ENCODE measurements at regions not wholly inside any gene's neighbourhood (a gene's known extent, or its start where the extent isn't known, plus 50 kb on each side); places are given as distances from the start of the nearest gene placed in this dataset.
"Not testable (repeated sequence)": the region's sequence is repeated elsewhere in the genome, so short reads cannot be mapped to it uniquely, and the experiment has no call there.

DNA sequence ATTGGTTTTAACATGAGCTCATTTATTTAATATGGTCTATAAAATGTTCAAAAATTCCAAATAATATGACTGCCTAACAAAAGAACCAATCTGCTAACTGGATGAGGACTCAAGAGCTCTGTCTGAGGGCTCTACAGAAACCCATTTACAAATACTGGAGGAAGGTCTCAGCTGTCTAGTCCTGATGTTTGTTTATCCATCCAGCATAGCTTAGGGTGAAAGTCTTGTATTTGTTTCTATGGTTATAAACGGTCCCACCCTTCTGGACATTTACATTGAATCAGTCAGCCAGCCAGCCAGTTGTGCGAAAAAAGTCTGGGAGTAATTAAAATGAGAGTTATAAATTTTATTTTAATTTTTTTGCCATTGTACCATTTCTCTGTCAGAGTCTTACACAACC, 220.7 kb downstream of the BMP4 start:
- no peak for FAIRE-seq

DNA sequence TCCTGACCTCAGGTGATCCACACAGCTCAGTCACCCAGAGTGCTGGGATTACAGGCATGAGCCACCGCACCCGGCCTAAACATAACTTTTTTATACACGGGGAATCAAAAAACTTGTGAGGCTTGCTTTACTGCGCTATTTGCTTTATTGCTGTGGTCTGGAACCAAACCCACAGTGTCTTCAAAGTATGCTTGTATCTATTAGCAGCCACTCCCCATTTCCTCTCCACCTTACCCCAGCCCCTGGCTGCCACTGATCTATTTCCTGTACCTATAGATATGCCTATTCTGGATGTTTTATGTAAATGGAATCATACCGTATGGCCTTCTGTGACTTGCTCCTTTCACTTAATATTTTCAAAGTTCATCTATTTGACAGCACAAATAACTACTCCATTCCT, 233.4 kb downstream of the BMP4 start:
- FAIRE-seq: no peak

DNA sequence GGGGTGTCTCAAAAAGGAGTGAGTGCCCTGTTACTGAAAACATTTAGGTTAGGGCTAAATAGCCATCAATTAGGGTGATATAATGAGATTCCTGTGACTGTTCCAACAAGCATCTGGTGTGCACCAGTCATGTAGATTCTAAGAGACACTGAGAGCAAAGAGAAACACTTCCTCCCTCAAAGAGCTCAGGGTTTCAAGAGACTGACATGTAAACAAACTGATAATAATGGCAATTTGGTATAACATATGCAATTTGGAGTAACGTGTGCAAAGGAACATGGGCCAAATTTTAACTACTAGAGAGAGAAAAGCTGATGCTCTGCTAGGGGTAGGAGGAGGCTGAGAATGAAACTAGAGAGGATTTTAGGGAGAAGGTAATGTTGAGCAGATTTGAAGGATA, 237.1 kb downstream of the BMP4 start:
- FAIRE-seq: no peak

DNA sequence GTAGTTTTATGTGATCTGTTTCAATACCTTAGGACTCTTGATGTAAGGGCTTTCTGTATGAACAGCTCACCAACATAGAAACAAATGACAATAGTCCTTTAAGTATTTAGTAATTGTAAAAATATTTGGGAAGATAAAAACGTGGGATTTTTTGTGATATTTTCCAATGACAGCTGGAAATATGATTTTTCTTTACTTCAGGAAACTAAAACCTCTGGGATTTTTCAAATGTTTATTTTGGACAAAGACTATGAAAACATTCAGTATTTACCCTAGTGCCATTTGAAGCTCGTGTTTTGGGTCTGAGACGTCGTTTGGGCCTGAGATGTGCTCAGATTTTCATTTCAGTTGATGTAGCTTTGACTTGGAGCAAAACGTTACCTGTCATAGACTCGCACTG, 240.0 kb downstream of the BMP4 start:
- no peak for FAIRE-seq

DNA sequence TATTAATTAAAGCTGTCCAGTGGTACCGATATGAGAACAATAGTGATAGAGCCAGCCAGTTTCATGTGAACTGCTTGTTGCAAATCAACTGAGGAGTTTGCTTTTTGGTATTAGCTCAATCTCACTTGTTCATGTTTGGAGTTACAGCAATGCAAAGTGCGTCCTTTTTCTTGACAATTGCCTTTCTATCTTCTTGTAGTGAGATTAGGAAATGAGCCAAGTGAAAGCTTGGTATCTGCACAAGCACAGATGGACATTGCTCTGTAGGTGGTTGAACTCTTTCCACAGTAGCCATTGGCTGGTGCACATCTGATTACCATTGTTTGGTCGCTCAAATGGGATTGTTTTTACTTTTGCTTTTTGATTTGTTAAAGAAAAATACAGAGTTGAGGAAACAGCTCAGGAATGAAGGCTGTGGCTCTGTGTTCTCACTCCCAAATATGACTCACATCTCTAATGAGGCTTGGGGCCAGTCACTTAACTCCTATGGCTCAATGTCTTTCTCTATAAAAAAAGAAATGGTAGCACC, 241.4 kb downstream of the BMP4 start:
- no peak for FAIRE-seq

DNA sequence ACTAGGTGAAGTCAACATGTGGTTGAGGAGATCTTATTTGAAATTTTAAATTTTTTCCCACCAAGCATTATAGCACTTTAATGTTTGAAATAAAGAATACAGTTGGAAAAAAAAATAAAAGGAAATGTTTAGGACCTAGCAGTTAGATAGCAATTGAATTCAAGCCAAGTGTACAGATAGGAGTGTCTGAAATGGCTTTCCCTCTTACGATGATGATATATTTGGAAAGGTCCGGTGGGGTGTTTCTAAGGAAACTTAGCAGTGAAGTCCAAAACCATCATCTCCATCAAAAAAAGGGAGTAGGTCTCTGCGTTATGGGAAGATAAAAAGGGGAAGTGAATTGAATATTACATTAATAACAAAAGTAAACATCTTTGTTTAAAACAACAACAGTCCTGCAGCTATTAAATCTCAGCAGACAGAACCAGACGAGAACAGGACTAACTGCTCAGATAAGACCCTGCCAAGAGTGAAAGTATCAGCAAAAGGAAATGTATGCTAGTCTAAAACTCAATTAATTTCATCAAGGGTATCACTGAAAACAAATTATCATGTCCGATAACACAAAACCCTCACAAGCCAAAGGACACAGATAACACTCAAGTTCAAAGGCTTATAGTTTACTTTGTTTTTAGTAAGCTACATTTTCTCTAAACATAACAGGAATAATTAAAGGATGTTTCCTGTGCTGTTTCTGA, 242.0 kb downstream of the BMP4 start:
- FAIRE-seq: no peak

DNA sequence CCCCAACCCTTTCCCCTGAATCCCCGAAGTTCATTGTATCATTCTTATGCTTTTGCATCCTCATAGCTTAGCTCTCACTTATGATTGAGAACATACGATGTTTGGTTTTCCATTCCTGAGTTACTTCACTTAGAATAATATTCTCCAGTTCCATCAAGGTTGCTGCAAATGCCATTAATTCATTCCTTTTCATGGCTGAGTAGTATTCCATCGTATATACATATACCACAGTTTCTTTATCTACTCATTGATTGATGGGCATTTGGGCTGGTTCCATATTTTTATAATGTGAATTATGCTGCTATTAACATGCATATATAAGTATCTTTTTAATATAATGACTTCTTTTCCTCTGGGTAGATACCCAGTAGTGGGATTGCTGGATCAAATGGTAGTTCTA, 243.7 kb downstream of the BMP4 start:
- FAIRE-seq: not testable (repeated sequence)

DNA sequence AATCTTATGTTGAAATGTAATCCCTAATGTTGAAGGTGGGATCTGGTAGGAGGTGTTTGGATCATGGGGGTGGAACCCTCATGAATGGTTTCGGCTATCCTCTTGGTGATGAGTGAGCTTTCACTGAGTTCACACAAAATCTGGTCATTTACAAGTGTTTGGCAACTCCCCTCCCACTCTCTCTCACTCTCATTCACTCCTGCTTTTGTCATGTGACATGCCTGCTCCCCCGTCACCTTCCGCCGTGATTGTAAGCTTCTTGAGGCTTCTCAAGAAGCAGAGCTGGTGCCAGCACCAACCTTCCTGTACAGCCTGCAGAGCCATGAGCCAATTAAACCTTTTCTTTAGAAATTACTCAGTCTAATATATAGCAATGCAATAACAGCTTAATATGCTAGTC, 245.4 kb downstream of the BMP4 start:
- FAIRE-seq: no peak

DNA sequence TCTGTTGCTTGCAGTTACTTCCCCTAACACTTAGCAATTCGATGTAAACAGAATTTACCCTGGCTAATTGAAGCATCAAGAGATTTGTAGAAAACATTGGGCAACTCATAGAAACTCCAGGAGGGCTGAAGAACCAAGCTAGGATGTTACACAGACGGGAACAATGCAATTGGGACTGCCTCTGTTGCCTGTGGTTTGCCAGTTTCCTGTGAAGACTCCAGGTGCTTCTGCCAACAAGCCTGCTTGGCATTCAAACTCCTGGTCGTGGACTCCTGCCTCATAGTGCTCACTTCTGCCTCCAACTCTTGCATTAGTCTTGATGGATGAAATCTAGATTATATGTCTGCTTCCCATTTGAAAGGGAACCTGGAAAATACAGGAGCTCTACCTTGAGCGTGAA, 246.0 kb downstream of the BMP4 start:
- FAIRE-seq: no peak

DNA sequence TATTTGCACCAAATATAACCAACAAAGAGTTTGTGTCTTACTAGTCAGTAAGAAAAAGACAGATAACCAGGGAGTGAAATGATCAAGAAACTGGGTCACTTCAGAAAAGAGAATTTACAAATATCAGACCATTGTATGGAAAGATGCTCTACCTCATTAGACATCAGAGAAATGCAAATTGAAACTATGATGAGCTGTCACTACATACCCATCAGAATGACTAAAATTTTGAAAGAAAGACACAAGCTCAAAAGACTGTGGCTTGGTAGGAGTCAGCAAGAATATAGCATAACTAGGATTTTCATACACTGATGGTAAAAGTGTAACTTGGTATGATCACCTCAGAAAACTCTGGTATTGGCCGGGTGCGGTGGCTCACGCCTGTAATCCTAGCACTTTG, 247.2 kb downstream of the BMP4 start:
- no peak for FAIRE-seq

DNA sequence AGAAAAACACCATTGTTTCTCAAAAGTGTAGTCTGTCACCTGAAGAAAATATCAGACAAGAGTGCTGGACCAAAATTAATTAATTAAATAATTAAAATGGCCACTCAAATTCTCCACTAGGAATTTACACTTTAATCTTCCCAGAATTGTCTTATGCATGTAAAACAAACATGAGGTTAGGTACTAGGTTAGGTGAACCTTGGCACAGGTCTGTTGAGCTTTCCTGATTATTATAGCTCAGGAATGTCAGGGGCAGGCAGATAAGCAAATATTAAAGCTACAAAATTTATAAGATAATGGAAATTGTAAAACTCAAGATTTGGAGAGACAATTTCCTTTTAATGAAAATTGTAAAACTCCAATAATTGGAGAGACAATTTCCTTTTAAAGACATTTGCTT, 253.2 kb downstream of the BMP4 start:
- no peak for FAIRE-seq

DNA sequence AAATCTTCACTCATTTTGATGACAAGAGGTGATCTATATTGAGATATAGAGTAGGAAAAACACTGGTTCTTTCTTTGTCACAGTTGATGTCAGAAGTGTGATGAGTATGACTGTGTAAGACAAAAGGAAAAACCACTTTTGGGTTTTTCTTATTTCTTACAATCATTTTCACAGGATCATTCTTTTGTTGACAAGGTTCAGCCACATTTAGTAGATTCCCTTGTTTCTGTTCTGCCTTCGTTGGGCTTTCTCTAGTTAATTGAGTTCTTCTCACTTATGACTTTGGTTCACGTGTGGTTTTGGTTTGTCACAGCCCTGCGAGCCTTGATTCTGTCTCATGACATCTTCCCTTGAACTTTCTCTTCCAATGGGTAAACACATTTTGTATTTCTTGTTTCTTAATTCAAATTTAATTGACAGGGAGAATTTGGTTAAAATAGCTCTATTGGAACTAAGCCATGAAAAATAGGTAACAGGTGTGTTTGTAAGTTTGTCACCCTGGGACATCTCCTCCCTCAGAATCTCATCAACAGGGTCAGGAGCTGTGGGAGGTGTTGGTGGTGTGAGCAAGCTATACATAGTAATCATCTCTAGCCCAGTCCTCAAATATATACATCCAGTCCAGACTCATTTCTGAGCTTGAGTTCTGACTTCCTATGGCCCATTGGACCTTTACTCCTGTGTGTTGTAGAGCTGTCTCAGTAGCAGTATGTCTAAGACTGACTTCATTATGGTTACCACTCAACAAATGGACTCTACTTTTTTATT, 255.3 kb downstream of the BMP4 start:
- FAIRE-seq: no peak

DNA sequence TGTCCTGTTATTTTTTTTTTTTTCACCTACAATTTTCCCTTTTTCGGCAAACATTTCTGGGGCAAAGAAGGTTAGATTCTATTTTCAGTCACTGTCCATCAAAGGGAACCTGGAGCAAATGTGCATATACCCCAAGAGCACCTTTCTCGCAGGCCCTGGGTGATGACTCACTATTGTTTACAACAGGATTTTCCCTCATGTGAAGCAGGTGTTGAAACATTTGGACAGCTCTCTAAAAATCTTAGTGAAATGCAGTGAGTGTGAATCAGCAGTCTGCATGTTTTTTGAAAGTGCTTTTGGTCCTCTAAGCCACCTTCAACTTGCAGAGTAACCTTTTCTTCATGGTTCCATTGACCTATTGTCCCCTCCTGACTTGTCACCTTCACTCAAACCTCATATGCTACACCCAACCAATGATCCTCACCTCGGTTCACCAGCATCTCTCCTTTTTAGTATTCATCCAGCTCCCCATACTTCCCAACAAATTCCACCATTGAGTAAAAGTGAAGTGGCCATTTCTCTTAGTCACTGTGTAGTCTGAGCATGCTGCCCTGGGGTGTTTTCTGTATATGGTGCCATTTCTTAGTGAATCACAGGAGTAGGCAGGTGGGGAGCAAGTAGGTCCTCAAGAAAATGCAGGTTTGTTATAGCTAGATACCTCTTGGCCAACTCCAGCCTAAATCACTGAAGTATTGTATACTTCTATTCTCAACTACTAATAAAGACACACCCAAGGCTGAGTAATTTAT, 260.2 kb downstream of the BMP4 start:
- FAIRE-seq: no peak

DNA sequence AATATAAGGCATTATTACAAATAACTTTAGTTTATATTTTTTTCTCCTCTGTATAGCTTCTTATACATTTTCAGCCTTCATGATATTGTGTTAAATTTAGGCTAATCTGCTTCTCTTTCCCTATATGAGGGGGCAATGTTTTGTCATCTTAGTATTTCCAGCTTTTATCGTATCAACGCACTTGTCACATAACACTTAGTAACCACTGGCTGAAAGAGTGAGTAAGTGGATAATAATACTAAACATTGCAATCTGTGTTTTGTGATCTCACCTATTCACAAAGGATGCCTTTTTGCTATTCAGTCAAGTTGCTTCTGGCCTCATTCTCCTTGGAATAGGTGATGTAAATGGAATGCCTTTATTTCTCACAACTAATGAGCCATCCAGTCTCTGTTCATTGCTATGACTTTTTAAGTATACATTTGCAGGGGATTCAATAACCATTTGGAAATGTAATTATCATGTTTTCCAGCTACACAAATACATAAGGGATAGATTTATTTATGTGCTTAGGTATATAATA, 260.9 kb downstream of the BMP4 start:
- no peak for FAIRE-seq

DNA sequence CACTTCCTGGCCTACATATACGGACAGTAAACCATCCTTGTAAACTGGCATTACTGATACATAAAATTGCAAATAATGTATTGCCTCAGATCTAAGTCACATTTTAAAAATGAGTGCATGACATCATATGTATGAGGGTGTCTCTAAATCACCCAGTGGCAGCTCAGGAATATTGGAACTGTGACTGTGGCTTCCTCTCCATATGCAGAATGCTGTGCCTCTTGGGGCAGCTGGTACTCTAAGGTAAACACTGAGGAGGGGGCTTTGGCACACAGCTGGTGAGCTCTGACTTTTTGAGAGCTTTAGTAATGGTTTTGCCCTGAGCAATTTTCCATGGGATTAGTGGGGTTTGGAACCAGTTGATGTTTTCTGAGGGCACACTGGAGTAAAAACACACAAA, 263.7 kb downstream of the BMP4 start:
- no peak for FAIRE-seq

DNA sequence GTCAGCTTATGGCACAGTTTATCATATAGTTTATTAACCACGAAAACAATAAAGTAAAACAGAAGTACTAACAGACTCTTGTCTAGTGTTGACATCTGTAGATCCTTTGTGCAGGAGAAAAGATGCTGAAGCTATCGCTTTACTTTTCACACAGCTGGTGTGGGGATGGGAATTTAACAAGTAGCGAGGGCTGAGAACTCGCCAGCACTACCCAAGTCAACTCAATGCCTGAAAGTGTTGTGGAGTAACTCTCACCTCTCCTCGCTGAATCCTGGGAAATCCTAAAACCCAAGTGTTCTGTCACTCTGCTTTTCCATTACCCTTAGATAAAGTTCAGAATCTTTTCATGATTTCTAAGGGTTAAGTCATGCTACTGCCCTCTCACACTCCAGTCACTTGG, 264.2 kb downstream of the BMP4 start:
- no peak for FAIRE-seq

DNA sequence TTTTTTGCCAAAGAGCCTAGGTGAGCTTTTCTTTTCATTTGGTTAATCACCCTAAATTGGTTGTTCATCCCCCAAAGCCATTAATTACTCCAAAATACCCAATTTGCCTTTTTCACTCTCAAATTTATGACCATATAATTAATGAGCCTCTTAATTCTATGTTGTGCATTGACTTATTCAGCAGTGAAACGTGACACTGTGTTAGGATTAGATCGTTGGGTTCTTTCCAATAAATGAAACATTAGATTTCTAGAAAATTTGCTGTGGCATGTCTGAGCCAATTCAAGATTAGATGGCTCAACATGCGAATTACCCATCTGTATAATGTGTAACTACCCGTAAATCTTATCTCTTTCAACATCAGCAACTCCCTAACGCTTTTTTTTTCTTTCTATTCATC, 273.4 kb downstream of the BMP4 start:
- FAIRE-seq: no peak

DNA sequence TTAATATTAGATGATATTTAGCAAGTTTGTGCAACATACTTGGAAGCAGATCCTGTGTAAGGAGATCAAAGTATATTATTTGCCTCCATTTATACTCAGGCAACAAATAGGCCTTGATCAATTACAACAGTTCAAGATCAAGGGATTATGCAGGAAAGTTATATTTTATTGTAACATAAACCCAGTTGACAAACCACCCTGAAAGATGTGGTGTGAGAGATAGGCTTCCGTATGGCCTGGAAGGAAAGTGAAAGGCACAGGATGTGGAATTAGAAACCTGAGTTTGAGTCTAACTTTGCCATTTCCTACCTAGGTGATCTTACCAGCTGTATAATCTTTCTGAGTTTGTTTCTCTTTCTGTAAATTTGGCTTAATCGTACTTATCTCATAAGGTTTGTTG, 284.1 kb downstream of the BMP4 start:
- no peak for FAIRE-seq

DNA sequence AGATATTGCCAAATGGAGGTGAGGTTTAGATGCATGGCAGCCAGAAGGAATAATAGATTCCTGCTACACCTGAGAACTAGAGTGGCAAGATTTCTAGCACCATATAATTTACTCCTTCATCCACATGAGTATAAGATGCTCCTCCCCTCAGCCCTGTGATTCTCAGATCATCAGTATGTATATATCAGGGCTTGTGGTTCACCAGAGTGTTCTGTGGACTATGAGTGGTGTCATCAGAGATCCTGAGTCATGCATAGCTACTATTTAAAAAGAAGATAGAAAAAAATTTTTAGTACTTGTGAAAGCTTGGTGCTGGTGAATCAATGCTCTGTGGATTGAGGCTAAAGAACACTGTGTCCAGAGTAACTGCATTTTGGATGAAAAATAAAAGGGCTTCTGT, 285.9 kb downstream of the BMP4 start:
- FAIRE-seq: no peak

DNA sequence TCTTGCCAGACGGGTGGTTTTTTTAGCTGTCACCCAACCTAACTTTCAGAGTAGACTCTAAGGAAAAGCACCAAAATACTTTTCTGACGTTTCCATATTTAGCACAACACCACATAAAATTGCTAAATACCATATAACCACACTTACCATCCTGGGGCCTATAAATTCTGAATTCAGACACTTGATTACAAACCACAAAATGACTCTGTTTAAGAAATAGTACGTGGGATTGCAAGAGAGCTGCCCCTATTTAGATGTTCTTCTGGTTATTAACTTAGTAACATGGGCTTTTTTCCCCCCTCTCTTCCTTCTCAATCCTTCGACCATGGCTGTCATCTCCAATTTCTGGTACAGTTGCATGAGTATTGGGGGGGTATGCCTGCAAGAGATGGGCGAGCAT, 287.7 kb downstream of the BMP4 start:
- FAIRE-seq: no peak

DNA sequence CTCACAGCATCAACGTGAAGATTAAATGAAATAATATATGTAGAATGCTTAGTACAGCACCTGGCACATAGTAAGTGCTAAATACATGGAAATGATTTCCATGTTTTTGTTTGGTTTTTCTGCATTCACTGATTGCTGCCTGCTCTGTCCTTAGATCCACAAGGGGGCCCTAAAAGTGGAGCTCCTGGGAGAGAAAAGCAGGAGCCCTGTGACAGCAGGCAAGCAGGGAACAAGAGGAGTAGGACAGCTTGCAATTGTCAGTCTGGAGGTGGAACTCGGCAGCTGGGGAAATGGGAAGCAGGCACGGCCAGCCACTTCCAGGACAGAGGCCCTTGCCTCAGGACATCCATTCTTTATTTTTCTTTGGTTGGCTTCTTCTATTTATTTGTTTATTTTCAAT, 292.9 kb downstream of the BMP4 start:
- FAIRE-seq: no peak

DNA sequence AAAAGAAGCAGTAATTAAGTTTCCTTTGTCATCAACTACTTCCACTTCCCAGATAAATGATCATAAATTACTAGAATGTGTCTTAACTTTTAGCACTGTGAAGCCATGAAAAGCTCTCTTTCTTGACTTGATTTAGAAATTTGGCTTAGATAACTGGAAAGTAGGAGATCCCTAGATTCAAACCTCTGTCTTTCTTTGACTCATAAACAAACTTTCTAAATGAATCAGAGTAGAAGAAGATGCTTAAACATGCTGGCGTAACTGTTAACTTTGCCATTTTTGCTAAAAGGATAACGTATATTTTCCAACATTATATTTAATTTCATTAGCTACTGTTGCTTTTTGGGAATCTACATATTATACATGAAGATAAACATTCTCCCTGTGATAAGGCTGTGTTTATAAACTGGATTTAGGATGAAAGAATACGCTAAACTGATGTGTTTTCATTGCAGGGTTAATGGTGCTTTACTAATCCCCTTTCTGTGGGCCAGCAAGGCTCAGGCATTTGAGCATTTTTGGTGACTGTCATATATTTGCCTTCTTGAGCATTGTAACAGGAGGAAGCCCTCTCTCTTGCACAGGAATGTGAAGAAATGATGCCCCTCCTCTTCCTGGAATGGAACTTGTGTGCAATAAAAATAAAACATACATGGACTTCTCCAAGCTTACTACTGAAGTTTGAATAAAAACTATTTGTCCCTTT, 301.4 kb downstream of the BMP4 start:
- no peak for FAIRE-seq

DNA sequence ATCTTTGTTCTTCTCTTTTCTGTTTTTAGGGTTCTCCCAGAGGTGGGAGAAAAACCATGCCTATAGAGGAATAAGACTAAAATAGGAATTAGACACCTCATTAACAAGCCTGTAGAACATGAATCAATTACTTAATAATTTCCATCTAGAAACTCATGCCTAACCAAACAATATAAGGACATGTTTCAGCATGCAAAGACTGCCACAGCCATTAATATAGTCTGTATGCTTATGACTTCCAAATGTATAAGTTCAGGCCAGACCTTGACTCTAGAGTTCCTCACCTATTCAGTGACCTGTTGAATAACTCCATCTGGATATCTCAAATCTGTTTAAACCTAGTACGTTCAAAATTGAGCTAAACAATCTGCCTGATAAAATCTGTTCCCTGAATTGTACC, 304.6 kb downstream of the BMP4 start:
- no peak for FAIRE-seq
